Heart right ventricle (tissue), 16 donors: ENCODE measurements at regions not wholly inside any gene's neighbourhood (a gene's known extent, or its start where the extent isn't known, plus 50 kb on each side); places are given as distances from the start of the nearest gene placed in this dataset.

Experiments
- ATAC-seq, 8 donors: fragments of 200-7000 bp; cut with Tn5 transposase; one replicate each; pipeline ENCODE4 v1.9.1; 2020; ENCODE audit warnings: mild to moderate bottlenecking in 8 of 8, moderate library complexity in 8 of 8, moderate number of reproducible peaks in 1 of 8
- DNase-seq, 2 donors: peaks; one replicate each; pipeline ENCODE4 v3.0.0-alpha.2; 2020
- H3K27ac ChIP-seq, 10 donors: fragments of 200-600 bp; sonication (generic) in 2 of 10; one replicate each; pipeline versions ENCODE4 v1.5.0 to v1.8.0; 2020 to 2022; ENCODE audit warnings: mild to moderate bottlenecking in 3 of 10
- H3K27me3 ChIP-seq, 7 donors: fragments of 200-600 bp; one replicate each; pipeline ENCODE4 v1.8.0; 2021 to 2022; ENCODE audit warnings: mild to moderate bottlenecking in 2 of 7
- H3K36me3 ChIP-seq, 9 donors: fragments of 200-600 bp; sonication (generic) in 1 of 9; one replicate each; pipeline versions ENCODE4 v1.5.0 to v1.8.0; 2020 to 2022; ENCODE audit warnings: mild to moderate bottlenecking in 2 of 9
- H3K4me1 ChIP-seq, 9 donors: fragments of 200-600 bp; sonication (generic) in 1 of 9; one replicate each; pipeline versions ENCODE4 v1.5.0 to v1.8.0; 2020 to 2022; ENCODE audit warnings: mild to moderate bottlenecking in 4 of 9
- H3K4me3 ChIP-seq, 10 donors: fragments of 200-600 bp; sonication (generic) in 2 of 10; one replicate each; pipeline versions ENCODE4 v1.5.0 to v1.8.0; 2020 to 2022; ENCODE audit warnings: mild to moderate bottlenecking in 7 of 10, moderate library complexity in 2 of 10
- H3K9me3 ChIP-seq, 11 donors: fragments of 200-600 bp in 10 of 11; sonication (generic) in 2 of 11; one replicate each; pipeline versions ENCODE4 v1.5.0 to v1.8.0; 2013 to 2022; ENCODE audit warnings: mild to moderate bottlenecking in 2 of 11, control low read depth in 1 of 11, moderate library complexity in 1 of 11
- WGBS, 2 donors: extraction: QIAGEN DNeasy Blood & Tissue Kit; methylation state at CpG; one replicate each; pipeline ENCODE4 v1.1.7; 2013; ENCODE audit warnings: inconsistent platforms in 1 of 2; 5-methylcytosine and 5-hydroxymethylcytosine counted together
- intact Hi-C, 10 donors: fragments of 100-400 bp; cut with DNase I; formaldehyde crosslinking; loops; one replicate each; pipeline versions ENCODE4 v1.11.1 to v1.14.2; 2022
- TF ChIP-seq, protein P1 (sequence below), 9 donors: fragments of 200-600 bp; sonication (generic) in 2 of 9; IDR thresholded peaks; one replicate each; pipeline versions ENCODE4 v1.5.0 to v1.8.0; 2021 to 2022; ENCODE audit warnings: antibody characterized with exemption in 9 of 9, mild to moderate bottlenecking in 5 of 9, moderate library complexity in 1 of 9
- donor health status: Arrhythmogenic right ventricular cardiomyopathy.
- donor health status: ischemic (EF 13 %, LVEDD 7.1; RV severe dilation, severe dysfunction).
- donor health status: healthy with polysubstance abuse.
- donor health status: DM: no; HTN: yes; CAD: no.
- donor health status: DM: no; HTN: no; CAD: no.
- donor health status: ischemic (EF 25% LVEDD 6.9; RV normal size, moderate dysfunction).
- donor health status: ischemic (EF 25% LVEDD 5.7; RV mildly dilated, moderate dysfunction).
- donor health status: healthy.
- donor health status: DM: yes; HTN: yes; CAD: no.
- donor health status: Ischemic cardiomyopathy.
- donor health status: ischemic (EF 35%, LVEDD 5.7; RV mildly dilated, moderate dysfunction).
- donor health status: nonischemic (EF 11% LVEDD 7.7; RV severe dilation, severe dysfunction).
- donor health status: DM: yes; HTN: yes; CAD: no.
- donor health status: PGD.
- donor health status: ischemic (EF 29% LVEDD 5.4; RV normal size, mild dysfunction).
- donor health status: nonischemic (EF 23%, LVEDD 6.1; RV moderate dilation, normal function).

- intact Hi-C loops: no loop called here
- H3K27ac ChIP-seq: no peak overlapping the region
- ATAC-seq (no peak), DNase-seq (no peak)
- 26 to 27% methylated on average over 2 of the region's 2 CpGs for WGBS, 2 donors
- TF ChIP-seq, protein P1, sequence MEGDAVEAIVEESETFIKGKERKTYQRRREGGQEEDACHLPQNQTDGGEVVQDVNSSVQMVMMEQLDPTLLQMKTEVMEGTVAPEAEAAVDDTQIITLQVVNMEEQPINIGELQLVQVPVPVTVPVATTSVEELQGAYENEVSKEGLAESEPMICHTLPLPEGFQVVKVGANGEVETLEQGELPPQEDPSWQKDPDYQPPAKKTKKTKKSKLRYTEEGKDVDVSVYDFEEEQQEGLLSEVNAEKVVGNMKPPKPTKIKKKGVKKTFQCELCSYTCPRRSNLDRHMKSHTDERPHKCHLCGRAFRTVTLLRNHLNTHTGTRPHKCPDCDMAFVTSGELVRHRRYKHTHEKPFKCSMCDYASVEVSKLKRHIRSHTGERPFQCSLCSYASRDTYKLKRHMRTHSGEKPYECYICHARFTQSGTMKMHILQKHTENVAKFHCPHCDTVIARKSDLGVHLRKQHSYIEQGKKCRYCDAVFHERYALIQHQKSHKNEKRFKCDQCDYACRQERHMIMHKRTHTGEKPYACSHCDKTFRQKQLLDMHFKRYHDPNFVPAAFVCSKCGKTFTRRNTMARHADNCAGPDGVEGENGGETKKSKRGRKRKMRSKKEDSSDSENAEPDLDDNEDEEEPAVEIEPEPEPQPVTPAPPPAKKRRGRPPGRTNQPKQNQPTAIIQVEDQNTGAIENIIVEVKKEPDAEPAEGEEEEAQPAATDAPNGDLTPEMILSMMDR (IDR thresholded peaks at IDR 0.05): no peak
- H3K27me3 ChIP-seq: no peaks in the 10 kb centered on the region
- H3K36me3 ChIP-seq: no peaks in the 10 kb centered on the region
- H3K9me3 ChIP-seq: no peaks in the 10 kb centered on the region
- no peak overlapping the region for H3K4me3 ChIP-seq
- H3K4me1 ChIP-seq: no peaks in the 10 kb centered on the region
These were observed 113.2 kb downstream of the CDC14C start for GRCh38 chr7:49037346-49038210.

DNA sequence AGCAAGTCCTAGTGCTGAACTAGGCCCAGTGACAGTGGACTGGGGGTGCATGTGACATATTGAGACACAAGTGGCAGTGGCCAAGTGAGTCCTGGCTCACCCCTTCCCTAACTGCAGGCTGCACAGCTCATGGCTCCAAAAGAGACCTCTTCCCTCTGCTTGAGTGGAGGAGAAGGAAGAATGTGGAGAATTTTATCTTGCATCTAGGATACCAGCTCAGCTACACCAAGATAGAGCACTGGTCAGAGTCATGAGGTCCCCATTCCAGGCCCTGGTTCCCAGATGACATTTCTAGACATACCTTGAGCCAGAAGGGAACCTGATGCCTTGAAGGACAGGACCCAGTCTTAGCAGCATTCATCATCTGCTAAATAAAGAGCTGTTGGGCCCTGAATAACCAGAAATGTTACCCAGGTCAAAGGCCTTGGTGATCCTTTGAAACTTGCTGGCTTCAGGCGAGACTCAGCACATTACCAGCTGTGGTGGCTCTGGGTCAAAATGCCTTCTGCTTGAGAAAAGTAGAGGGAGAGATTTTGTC lies 114.5 kb downstream of the CDC14C start:
- H3K4me1 ChIP-seq: no peaks in the 10 kb centered on the region
- no peak overlapping the region for H3K27ac ChIP-seq
- DNase-seq: no peak
- intact Hi-C loops: no loop called here
- WGBS, 2 donors: 76 to 90% methylated on average over 1 of the region's 1 CpG
- TF ChIP-seq, protein P1 (IDR thresholded peaks at IDR 0.05): no peak
- H3K4me3 ChIP-seq: no peak overlapping the region
- no peak for ATAC-seq
- H3K9me3 ChIP-seq: peaks cover 0 to 3% (median 0%) of the 10 kb centered on the region in 11 donors
- no peaks in the 10 kb centered on the region for H3K36me3 ChIP-seq
- H3K27me3 ChIP-seq: no peaks in the 10 kb centered on the region

- no peak overlapping the region for H3K27ac ChIP-seq
- H3K27me3 ChIP-seq: no peaks in the 10 kb centered on the region
- no peaks in the 10 kb centered on the region for H3K36me3 ChIP-seq
- no peaks in the 10 kb centered on the region for H3K4me1 ChIP-seq
- DNase-seq (no peak), ATAC-seq (no peak)
- intact Hi-C loops: no loop called here
- H3K9me3 ChIP-seq: peaks cover 0 to 26% (median 6%) of the 10 kb centered on the region in 11 donors
- WGBS, 2 donors: 80 to 88% methylated on average over 3 of the region's 3 CpGs
- no peak overlapping the region for H3K4me3 ChIP-seq
- TF ChIP-seq, protein P1 (IDR thresholded peaks at IDR 0.05): no peak
These were observed 136.4 kb downstream of the CDC14C start for GRCh38 chr7:49060743-49061142.

GRCh38 chr7:49074538-49074937 lies 150.2 kb downstream of the CDC14C start:
- Histone ChIP-seq H3K36me3 (no peaks in the 10 kb centered on the region), H3K9me3 (no peaks in the 10 kb centered on the region), H3K27ac (no peak overlapping the region), H3K27me3 (no peaks in the 10 kb centered on the region), H3K4me1 (no peaks in the 10 kb centered on the region), H3K4me3 (no peak overlapping the region)
- ATAC-seq: no peak
- WGBS, 2 donors: 52 to 56% methylated on average over 2 of the region's 2 CpGs
- DNase-seq: no peak
- TF ChIP-seq, protein P1 (IDR thresholded peaks at IDR 0.05): no peak
- intact Hi-C loops: no loop called here
